Activated CD8-positive, alpha-beta T cell treated with anti-CD3 and anti-CD28 coated beads, Interleukin-2, amount 10 ng/mL, durations not matched to agents 7 days and 5 days (primary cell): ENCODE measurements at regions not wholly inside any gene's neighbourhood (a gene's known extent, or its start where the extent isn't known, plus 50 kb on each side); places are given as distances from the start of the nearest gene placed in this dataset.

ENCODE experiments used
- ATAC-seq: fragments of 150-1000 bp; cut with Tn5 transposase; one replicate; pipeline ENCODE4 v1.10.0; 2021; ENCODE audit warnings: moderate library complexity
- CTCF ChIA-PET: fragments of 350-600 bp; sonication (Branson Sonifier 250); formaldehyde crosslinking; loops from one replicate; lab custom pipeline; 2021; ENCODE audit warnings: antibody characterized with exemption; lab: Charles Lee
- POLR2A ChIA-PET: fragments of 350-600 bp; sonication (Branson Sonifier 250); formaldehyde crosslinking; loops from one replicate; lab custom pipeline; 2021; ENCODE audit warnings: antibody characterized with exemption; lab: Charles Lee
- DNase-seq: peaks from one replicate; pipeline ENCODE4 v3.0.0-alpha.2; 2020
- H3K27ac Mint-ChIP-seq: one replicate; pipeline ENCODE4 v1.8.0; 2021; ENCODE audit warnings: mild to moderate bottlenecking, mixed read lengths
- H3K27me3 Mint-ChIP-seq: one replicate; pipeline ENCODE4 v1.8.0; 2021; ENCODE audit warnings: low read depth, mixed read lengths
- H3K36me3 Mint-ChIP-seq: one replicate; pipeline ENCODE4 v1.8.0; 2021; ENCODE audit warnings: low read depth, mixed read lengths
- H3K4me1 Mint-ChIP-seq: one replicate; pipeline ENCODE4 v1.8.0; 2021; ENCODE audit warnings: low read depth, mixed read lengths
- H3K4me3 Mint-ChIP-seq: one replicate; pipeline ENCODE4 v1.8.0; 2021; ENCODE audit warnings: mild to moderate bottlenecking, mixed read lengths
- H3K9me3 Mint-ChIP-seq: one replicate; pipeline ENCODE4 v1.8.0; 2022; ENCODE audit warnings: mixed read lengths; ENCODE audit not compliant: insufficient read depth

DNA sequence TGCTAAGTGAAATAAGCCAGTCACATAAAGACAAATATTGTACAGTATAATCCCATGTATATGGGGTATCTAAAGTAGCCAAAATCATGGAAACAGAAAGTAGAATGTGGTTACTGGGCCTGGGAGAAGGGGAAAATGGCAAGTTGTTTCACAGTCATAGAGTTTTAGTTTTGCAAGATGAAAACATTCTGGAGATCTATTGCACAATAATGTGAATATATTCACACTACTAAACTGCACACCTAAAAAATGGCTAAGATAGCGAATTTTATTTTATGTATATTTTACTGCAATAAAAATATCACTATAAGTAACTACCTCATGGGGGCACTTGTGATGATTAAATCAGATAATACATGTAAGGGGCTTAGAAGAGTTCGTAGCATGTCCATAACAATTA lies 72.0 kb upstream of the ARHGAP32 start:
- DNase-seq (no peak), ATAC-seq (no peak)
- H3K36me3 Mint-ChIP-seq, result no peaks in the 10 kb centered on the region
- H3K9me3 Mint-ChIP-seq, result no peaks in the 10 kb centered on the region
- ChIA-PET POLR2A (no interaction called here), CTCF (no interaction called here)
- no peaks in the 10 kb centered on the region for H3K4me1 Mint-ChIP-seq
- H3K27me3 Mint-ChIP-seq, result no peaks in the 10 kb centered on the region
- no peak overlapping the region for H3K27ac Mint-ChIP-seq
- H3K4me3 Mint-ChIP-seq, result no peak overlapping the region

GRCh38 chr11:129260750-129261149 lies 68.6 kb upstream of the ARHGAP32 start:
- no peaks in the 10 kb centered on the region for H3K9me3 Mint-ChIP-seq
- H3K4me1 Mint-ChIP-seq, result no peaks in the 10 kb centered on the region
- H3K27ac Mint-ChIP-seq, result no peak overlapping the region
- H3K36me3 Mint-ChIP-seq, result no peaks in the 10 kb centered on the region
- no peaks in the 10 kb centered on the region for H3K27me3 Mint-ChIP-seq
- ATAC-seq (no peak), DNase-seq (no peak)
- POLR2A ChIA-PET, result no interaction called here
- CTCF ChIA-PET, result interaction anchor here (1.2 kb wide), 1 partner anchor 304 kb away, joined by 3 read pairs; no protein-coding TSS in a partner anchor
- no peak overlapping the region for H3K4me3 Mint-ChIP-seq

- CTCF ChIA-PET, result no interaction called here
Measured at GRCh38 chr11:129259931-129260348, 67.8 kb upstream of the ARHGAP32 start.

DNA sequence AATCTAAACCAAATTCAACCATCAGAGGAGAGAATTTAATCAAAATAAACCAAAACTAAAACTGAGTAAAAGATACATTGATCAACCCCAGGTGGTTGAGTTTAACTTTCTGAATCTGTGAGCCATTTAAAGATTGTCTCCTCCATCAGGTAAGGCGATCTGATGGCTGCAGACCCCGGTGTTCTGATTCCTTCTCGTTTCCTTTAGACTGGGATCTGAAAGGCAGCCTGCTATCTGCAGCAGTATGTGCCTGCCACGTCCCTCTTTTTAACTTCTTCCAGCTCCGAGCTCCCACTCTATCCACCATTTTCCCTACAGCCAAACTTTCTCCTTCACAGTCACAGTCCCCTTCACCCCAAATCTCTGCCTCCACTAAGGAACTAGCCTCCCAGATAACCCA lies 66.1 kb upstream of the ARHGAP32 start:
- no peak for ATAC-seq
- DNase-seq, result no peak
- H3K4me3 Mint-ChIP-seq, result no peak overlapping the region
- no peaks in the 10 kb centered on the region for H3K9me3 Mint-ChIP-seq
- CTCF ChIA-PET, result no interaction called here
- no peaks in the 10 kb centered on the region for H3K4me1 Mint-ChIP-seq
- no peaks in the 10 kb centered on the region for H3K27me3 Mint-ChIP-seq
- no peak overlapping the region for H3K27ac Mint-ChIP-seq
- POLR2A ChIA-PET, result no interaction called here
- no peaks in the 10 kb centered on the region for H3K36me3 Mint-ChIP-seq

More at GRCh38 chr11:129259931-129260348, 67.8 kb upstream of the ARHGAP32 start:
- Mint-ChIP-seq H3K9me3 (no peaks in the 10 kb centered on the region), H3K27ac (no peak overlapping the region), H3K4me3 (no peak overlapping the region), H3K27me3 (no peaks in the 10 kb centered on the region), H3K4me1 (no peaks in the 10 kb centered on the region), H3K36me3 (no peaks in the 10 kb centered on the region)
- POLR2A ChIA-PET, result no interaction called here
- no peak for ATAC-seq
- no peak for DNase-seq

DNA sequence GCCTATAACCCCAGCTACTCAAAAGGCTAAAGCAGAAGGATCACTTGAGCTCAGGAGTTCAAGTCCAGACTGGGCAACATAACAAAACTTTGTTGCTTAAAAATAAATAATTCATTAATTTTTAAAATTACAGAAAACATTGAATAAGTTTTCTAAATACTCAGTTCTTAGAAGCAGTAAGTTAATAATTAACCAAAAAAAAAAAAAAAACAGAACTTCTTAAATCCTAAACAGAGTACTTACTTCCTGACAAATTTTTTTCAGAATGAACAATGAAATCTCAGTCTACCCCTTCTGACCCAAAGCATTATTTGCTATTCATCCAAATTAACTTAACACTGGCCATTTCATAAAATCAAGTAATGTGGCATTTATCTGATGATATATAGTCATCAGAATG lies 65.4 kb upstream of the ARHGAP32 start:
- H3K27me3 Mint-ChIP-seq, result no peaks in the 10 kb centered on the region
- H3K27ac Mint-ChIP-seq, result no peak overlapping the region
- DNase-seq (no peak), ATAC-seq (no peak)
- H3K9me3 Mint-ChIP-seq, result no peaks in the 10 kb centered on the region
- ChIA-PET POLR2A (no interaction called here), CTCF (no interaction called here)
- no peaks in the 10 kb centered on the region for H3K36me3 Mint-ChIP-seq
- H3K4me1 Mint-ChIP-seq, result no peaks in the 10 kb centered on the region
- H3K4me3 Mint-ChIP-seq, result no peak overlapping the region

DNA sequence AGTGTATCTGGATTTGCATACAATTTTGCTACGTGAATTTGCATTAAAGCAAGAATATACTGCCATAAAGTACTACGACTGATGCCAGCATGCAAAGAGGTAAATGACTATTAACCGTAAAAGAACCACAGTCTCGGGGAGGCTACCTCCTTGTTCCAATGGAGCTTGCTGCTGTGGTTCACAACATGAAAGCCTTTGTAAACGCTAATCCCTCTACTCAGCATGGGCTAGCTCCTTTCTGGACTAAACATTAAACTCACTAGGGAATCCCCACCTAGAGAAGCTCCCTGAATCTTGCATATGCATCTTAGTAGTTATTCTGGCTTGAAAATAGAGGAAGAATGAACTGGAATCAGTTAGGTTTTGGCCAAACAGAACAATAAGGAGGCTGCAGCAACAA lies 60.5 kb upstream of the ARHGAP32 start:
- H3K27ac Mint-ChIP-seq, result no peak overlapping the region
- no peaks in the 10 kb centered on the region for H3K36me3 Mint-ChIP-seq
- no peaks in the 10 kb centered on the region for H3K4me1 Mint-ChIP-seq
- H3K27me3 Mint-ChIP-seq, result no peaks in the 10 kb centered on the region
- no peak for DNase-seq
- H3K9me3 Mint-ChIP-seq, result no peaks in the 10 kb centered on the region
- no peak for ATAC-seq
- POLR2A ChIA-PET, result no interaction called here
- H3K4me3 Mint-ChIP-seq, result no peak overlapping the region
- CTCF ChIA-PET, result no interaction called here

GRCh38 chr11:129251067-129251466 lies 58.9 kb upstream of the ARHGAP32 start:
- H3K4me3 Mint-ChIP-seq, result no peak overlapping the region
- no peak for DNase-seq
- no peak overlapping the region for H3K27ac Mint-ChIP-seq
- H3K9me3 Mint-ChIP-seq, result no peaks in the 10 kb centered on the region
- no peak for ATAC-seq
- no peaks in the 10 kb centered on the region for H3K27me3 Mint-ChIP-seq
- ChIA-PET CTCF (no interaction called here), POLR2A (no interaction called here)
- H3K4me1 Mint-ChIP-seq, result peaks cover 12% of the 10 kb centered on the region
- H3K36me3 Mint-ChIP-seq, result no peaks in the 10 kb centered on the region

GRCh38 chr11:129249923-129250322 lies 57.8 kb upstream of the ARHGAP32 start:
- DNase-seq, result no peak
- H3K27me3 Mint-ChIP-seq, result no peaks in the 10 kb centered on the region
- POLR2A ChIA-PET, result no interaction called here

DNA sequence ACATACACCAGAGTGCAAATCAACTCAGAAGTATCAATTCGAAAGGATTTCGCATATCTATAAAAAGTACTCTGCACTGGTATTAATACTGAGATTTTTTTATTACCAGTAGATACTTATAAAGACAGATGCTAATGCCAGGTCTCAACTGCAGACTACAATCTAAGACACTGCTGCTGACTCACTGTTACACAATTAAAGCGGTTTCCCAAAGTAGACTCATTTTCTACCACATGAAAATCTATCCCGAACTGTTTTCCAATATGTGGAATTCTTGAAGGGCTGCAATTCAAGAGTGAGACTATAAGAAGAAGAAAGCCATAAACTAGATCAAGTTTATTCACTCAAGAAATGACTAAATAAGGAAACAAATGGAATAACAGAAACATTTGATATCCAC lies 57.2 kb upstream of the ARHGAP32 start:
- ATAC-seq, result no peak
- peaks cover 12% of the 10 kb centered on the region for H3K4me1 Mint-ChIP-seq
- H3K4me3 Mint-ChIP-seq, result no peak overlapping the region
- H3K9me3 Mint-ChIP-seq, result no peaks in the 10 kb centered on the region
- H3K27ac Mint-ChIP-seq, result no peak overlapping the region
- H3K27me3 Mint-ChIP-seq, result no peaks in the 10 kb centered on the region
- no peaks in the 10 kb centered on the region for H3K36me3 Mint-ChIP-seq
- DNase-seq, result no peak
- ChIA-PET POLR2A (interaction anchor here (0.6 kb wide), 1 partner anchor 18 kb away, joined by 3 read pairs; no protein-coding TSS in a partner anchor), CTCF (interaction anchor here (0.9 kb wide), 1 partner anchor 23 kb away, joined by 4 read pairs; no protein-coding TSS in a partner anchor)

More at GRCh38 chr11:129249923-129250322, 57.8 kb upstream of the ARHGAP32 start:
- no peak for ATAC-seq
- Mint-ChIP-seq H3K27ac (no peak overlapping the region), H3K36me3 (no peaks in the 10 kb centered on the region), H3K9me3 (no peaks in the 10 kb centered on the region), H3K4me1 (peaks cover 12% of the 10 kb centered on the region), H3K4me3 (no peak overlapping the region)
- CTCF ChIA-PET, result no interaction called here

GRCh38 chr11:129248618-129249017 lies 56.5 kb upstream of the ARHGAP32 start:
- no peak for DNase-seq
- Mint-ChIP-seq H3K27me3 (no peaks in the 10 kb centered on the region), H3K4me3 (no peak overlapping the region), H3K4me1 (peaks cover 12% of the 10 kb centered on the region), H3K27ac (no peak overlapping the region), H3K9me3 (peaks cover 1% of the 10 kb centered on the region), H3K36me3 (no peaks in the 10 kb centered on the region)
- no peak for ATAC-seq
- ChIA-PET POLR2A (interaction anchor here (0.6 kb wide), 1 partner anchor 18 kb away, joined by 3 read pairs; no protein-coding TSS in a partner anchor), CTCF (interaction anchor here (0.9 kb wide), 1 partner anchor 24 kb away, joined by 4 read pairs; no protein-coding TSS in a partner anchor)

DNA sequence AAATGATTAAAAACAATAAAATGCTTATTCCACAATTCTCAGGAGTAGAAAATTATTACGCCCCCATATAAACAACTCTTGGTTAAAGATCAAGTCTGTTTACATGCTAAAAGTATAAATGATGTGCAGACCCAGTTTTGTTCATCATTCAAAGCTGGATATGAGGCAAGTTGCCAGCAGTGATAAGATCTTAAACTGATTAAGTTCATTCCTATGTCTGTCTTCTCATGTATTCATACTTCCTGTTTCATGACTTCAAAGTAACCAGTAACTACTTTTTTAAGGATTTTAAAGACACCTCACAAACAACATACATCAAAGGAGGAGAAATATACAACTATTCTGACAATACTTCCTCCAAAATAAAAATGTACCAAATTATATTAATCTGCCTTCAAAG lies 55.0 kb upstream of the ARHGAP32 start:
- Mint-ChIP-seq H3K9me3 (peaks cover 6% of the 10 kb centered on the region), H3K36me3 (no peaks in the 10 kb centered on the region), H3K27ac (no peak overlapping the region), H3K4me1 (peaks cover 12% of the 10 kb centered on the region), H3K27me3 (no peaks in the 10 kb centered on the region), H3K4me3 (no peak overlapping the region)
- POLR2A ChIA-PET, result no interaction called here
- CTCF ChIA-PET, result no interaction called here
- no peak for DNase-seq
- ATAC-seq, result no peak

- DNase-seq (no peak), ATAC-seq (no peak)
- CTCF ChIA-PET, result interaction anchor here (1.1 kb wide), 1 partner anchor 126 kb away, joined by 3 read pairs; no protein-coding TSS in a partner anchor
- POLR2A ChIA-PET, result no interaction called here
- no peak overlapping the region for H3K4me3 Mint-ChIP-seq
- H3K27ac Mint-ChIP-seq, result no peak overlapping the region
- peaks cover 6% of the 10 kb centered on the region for H3K9me3 Mint-ChIP-seq
- H3K27me3 Mint-ChIP-seq, result no peaks in the 10 kb centered on the region
- no peaks in the 10 kb centered on the region for H3K36me3 Mint-ChIP-seq
- peaks cover 12% of the 10 kb centered on the region for H3K4me1 Mint-ChIP-seq
Measured at GRCh38 chr11:129242855-129243254, 50.7 kb upstream of the ARHGAP32 start.
